Glutamatergic neuron (in vitro differentiated cells): ENCODE measurements at regions not wholly inside any gene's neighbourhood (a gene's known extent, or its start where the extent isn't known, plus 50 kb on each side); places are given as distances from the start of the nearest gene placed in this dataset.

ENCODE experiments used
- DNase-seq: peaks from one replicate; pipeline ENCODE4 v3.0.0; 2022
- H3K27ac Mint-ChIP-seq: one replicate; pipeline ENCODE4 v1.8.0; 2020; ENCODE audit warnings: mild to moderate bottlenecking, mixed read lengths, inconsistent platforms; ENCODE audit not compliant: unreplicated experiment
- H3K27me3 Mint-ChIP-seq: one replicate; pipeline ENCODE4 v1.8.0; 2020; ENCODE audit warnings: mild to moderate bottlenecking, moderate library complexity, mixed read lengths, inconsistent platforms; ENCODE audit not compliant: unreplicated experiment
- H3K36me3 Mint-ChIP-seq: one replicate; pipeline ENCODE4 v1.8.0; 2020; ENCODE audit warnings: mild to moderate bottlenecking, mixed read lengths, inconsistent platforms; ENCODE audit not compliant: unreplicated experiment
- H3K4me1 Mint-ChIP-seq: one replicate; pipeline ENCODE4 v1.8.0; 2020; ENCODE audit warnings: mild to moderate bottlenecking, low read depth, mixed read lengths, inconsistent platforms; ENCODE audit not compliant: unreplicated experiment
- H3K4me3 Mint-ChIP-seq: one replicate; pipeline ENCODE4 v1.8.0; 2020; ENCODE audit warnings: mild to moderate bottlenecking, mixed read lengths, inconsistent platforms; ENCODE audit not compliant: unreplicated experiment
- H3K9me3 Mint-ChIP-seq: one replicate; pipeline ENCODE4 v1.8.0; 2020; ENCODE audit warnings: mild to moderate bottlenecking, moderate library complexity, mixed read lengths, inconsistent platforms; ENCODE audit not compliant: unreplicated experiment
- TF ChIP-seq, protein P1 (sequence below): fragments of 200-600 bp; sonication (generic); IDR thresholded peaks from one replicate; pipeline ENCODE4 v1.5.0; 2021; ENCODE audit not compliant: partially characterized antibody, unreplicated experiment

DNA sequence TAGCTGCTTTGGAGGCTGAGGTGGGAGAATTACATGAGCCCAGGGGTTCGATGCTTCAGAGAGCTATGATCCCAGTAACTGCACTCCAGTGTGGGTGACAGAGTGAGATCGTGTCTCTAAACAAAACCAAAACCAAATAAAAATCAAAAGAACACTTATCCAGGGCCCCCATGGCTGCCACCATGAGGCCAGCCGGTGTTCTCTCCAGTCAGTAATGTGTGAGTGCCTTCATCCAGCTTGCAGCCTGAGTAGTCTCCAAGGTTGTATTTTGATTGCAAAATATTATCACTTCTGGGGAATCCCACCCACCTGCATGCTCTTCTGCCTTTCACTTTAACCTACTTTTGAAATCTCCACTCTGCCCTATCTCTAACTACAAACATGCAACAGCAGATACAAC, 221.0 kb upstream of the WSB1 start:
- Mint-ChIP-seq H3K27ac (no peak overlapping the region), H3K9me3 (peaks cover 17% of the 10 kb centered on the region), H3K4me3 (no peak overlapping the region), H3K27me3 (no peaks in the 10 kb centered on the region), H3K36me3 (no peaks in the 10 kb centered on the region), H3K4me1 (no peaks in the 10 kb centered on the region)
- TF ChIP-seq, protein P1, sequence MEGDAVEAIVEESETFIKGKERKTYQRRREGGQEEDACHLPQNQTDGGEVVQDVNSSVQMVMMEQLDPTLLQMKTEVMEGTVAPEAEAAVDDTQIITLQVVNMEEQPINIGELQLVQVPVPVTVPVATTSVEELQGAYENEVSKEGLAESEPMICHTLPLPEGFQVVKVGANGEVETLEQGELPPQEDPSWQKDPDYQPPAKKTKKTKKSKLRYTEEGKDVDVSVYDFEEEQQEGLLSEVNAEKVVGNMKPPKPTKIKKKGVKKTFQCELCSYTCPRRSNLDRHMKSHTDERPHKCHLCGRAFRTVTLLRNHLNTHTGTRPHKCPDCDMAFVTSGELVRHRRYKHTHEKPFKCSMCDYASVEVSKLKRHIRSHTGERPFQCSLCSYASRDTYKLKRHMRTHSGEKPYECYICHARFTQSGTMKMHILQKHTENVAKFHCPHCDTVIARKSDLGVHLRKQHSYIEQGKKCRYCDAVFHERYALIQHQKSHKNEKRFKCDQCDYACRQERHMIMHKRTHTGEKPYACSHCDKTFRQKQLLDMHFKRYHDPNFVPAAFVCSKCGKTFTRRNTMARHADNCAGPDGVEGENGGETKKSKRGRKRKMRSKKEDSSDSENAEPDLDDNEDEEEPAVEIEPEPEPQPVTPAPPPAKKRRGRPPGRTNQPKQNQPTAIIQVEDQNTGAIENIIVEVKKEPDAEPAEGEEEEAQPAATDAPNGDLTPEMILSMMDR = no peak
- no peak for DNase-seq

DNA sequence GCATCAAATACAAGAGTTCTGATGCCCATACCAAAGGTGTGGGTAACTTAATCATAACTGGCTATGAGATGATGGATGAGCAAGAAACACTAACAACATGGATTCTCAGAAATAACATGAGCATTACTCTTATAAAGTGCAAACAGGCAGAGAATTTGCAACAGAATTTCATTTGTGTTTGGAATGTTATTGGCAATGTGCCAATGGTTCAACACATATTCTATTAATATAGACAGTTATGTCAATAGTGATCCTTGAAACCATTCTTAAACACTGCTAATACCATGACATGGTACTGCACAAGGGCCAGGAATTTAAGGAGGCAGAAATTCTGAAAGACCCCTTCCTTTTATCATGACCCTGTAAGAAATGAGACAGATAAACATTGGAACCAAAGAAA, 217.1 kb upstream of the WSB1 start:
- DNase-seq = no peak
- TF ChIP-seq, protein P1 = no peak
- Mint-ChIP-seq H3K36me3 (no peaks in the 10 kb centered on the region), H3K9me3 (peaks cover 14% of the 10 kb centered on the region), H3K4me3 (no peak overlapping the region), H3K27me3 (no peaks in the 10 kb centered on the region), H3K27ac (no peak overlapping the region), H3K4me1 (no peaks in the 10 kb centered on the region)

DNA sequence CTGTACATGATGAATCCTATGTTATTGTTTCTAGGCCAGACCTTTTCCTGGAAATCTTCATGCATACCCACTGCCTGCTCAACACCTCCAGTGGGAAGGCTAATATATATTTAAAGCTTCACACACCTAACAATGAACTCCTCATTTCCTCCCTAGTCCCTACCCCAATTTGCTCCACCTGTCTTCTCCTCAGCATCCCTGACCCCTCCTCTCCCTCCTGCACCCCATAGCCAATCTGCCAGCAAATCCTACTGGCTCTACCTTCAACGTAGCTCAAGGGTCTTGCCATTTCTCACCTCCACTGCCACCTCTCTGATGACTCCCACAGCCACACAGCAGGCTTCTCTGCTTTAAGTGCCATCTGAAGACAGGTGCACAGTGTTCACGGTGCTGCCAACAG, 215.6 kb upstream of the WSB1 start:
- DNase-seq = no peak
- H3K4me3 Mint-ChIP-seq = no peak overlapping the region
- H3K27me3 Mint-ChIP-seq = no peaks in the 10 kb centered on the region
- TF ChIP-seq, protein P1 = no peak
- no peaks in the 10 kb centered on the region for H3K36me3 Mint-ChIP-seq
- no peaks in the 10 kb centered on the region for H3K4me1 Mint-ChIP-seq
- H3K27ac Mint-ChIP-seq = no peak overlapping the region
- peaks cover 10% of the 10 kb centered on the region for H3K9me3 Mint-ChIP-seq

DNA sequence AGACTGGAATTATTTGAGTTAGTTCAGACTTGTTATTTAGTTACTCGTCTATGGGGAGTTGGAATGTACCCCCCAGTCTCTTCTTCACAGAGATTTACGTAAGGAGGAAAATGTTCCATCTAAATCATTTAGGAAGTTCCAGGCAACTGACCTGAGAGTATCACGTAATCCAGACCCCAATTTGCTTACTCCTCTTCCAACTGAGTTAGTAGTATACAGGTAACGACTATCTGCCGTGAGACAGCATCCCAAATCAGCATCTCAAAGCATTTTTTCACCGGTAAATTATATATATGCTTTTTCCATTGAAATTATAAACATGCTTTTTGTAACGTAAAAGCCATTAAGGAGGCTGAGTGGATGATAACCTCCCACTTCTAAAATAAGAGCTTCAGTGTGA, 214.3 kb upstream of the WSB1 start:
- peaks cover 16% of the 10 kb centered on the region for H3K9me3 Mint-ChIP-seq
- DNase-seq = no peak
- no peak overlapping the region for H3K27ac Mint-ChIP-seq

DNA sequence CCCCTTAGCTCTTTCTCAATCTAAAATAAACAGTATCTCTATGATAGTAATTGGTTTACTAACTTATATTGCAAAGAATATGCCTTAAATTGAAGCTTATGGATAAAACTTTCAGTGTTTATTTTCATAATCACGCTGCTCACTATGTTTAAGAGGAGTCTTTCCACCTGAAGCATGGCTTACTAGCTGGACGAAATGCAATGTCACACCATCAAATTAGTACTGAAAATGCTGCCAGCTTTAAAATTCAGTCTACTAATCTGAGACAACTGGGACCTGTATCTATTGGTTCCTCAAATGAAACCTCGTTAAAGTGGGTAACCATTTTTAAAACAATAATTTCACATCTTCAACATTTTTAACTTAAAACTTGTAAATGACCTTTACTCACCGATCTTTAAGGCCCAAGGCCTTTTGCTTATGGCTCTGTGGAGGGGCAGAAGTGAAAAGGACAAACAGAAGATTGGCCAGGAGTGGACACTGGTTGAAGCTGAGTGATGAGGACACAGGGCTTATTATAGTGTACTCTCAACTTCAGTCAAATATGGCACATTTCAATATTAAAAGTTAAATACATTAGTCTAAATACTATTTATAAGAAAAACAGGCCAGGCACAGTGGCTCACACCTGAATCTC, 212.8 kb upstream of the WSB1 start:
- TF ChIP-seq, protein P1 = no peak
- no peaks in the 10 kb centered on the region for H3K36me3 Mint-ChIP-seq
- H3K4me1 Mint-ChIP-seq = no peaks in the 10 kb centered on the region
- no peak overlapping the region for H3K27ac Mint-ChIP-seq
- peaks cover 3% of the 10 kb centered on the region for H3K27me3 Mint-ChIP-seq
- no peak for DNase-seq
- H3K4me3 Mint-ChIP-seq = no peak overlapping the region
- peaks cover 15% of the 10 kb centered on the region for H3K9me3 Mint-ChIP-seq

More for the DNA sequence above, 214.3 kb upstream of the WSB1 start:
- H3K4me3 Mint-ChIP-seq = no peak overlapping the region
- H3K27me3 Mint-ChIP-seq = peaks cover 3% of the 10 kb centered on the region
- TF ChIP-seq, protein P1 = no peak
- no peaks in the 10 kb centered on the region for H3K4me1 Mint-ChIP-seq
- H3K36me3 Mint-ChIP-seq = no peaks in the 10 kb centered on the region
